Natural killer cell (primary cell): ENCODE measurements at regions not wholly inside any gene's neighbourhood (a gene's known extent, or its start where the extent isn't known, plus 50 kb on each side); places are given as distances from the start of the nearest gene placed in this dataset.

Source experiments
- ATAC-seq, 3 donors: fragments of 150-1000 bp in 2 of 3; fragments of 200-7000 bp in 1 of 3; cut with Tn5 transposase; 1 replicate in 1 of 3; 2 replicates in 2 of 3; pipeline ENCODE4 v1.10.0; 2021; ENCODE audit warnings: mild to moderate bottlenecking in 2 of 3, moderate library complexity in 2 of 3
- DNase-seq, 2 donors: peaks; one replicate each; pipeline versions ENCODE4 v3.0.0 to v3.0.0-alpha.2; 2013 to 2021; ENCODE audit warnings: mixed read lengths in 1 of 2
- H3K27ac ChIP-seq: one replicate; pipeline ENCODE4 v1.5.1; 2013; ENCODE audit warnings: mild to moderate bottlenecking, low read length
- H3K27me3 ChIP-seq: one replicate; pipeline ENCODE4 v1.6.1; 2013; ENCODE audit warnings: low read length; ENCODE audit not compliant: control insufficient read depth, insufficient read depth
- H3K36me3 ChIP-seq: one replicate; pipeline ENCODE4 v1.6.1; 2013; ENCODE audit warnings: low read length; ENCODE audit not compliant: control insufficient read depth, insufficient read depth
- H3K4me1 ChIP-seq: one replicate; pipeline ENCODE4 v1.6.1; 2013; ENCODE audit warnings: low read length; ENCODE audit not compliant: control insufficient read depth, insufficient read depth
- H3K4me3 ChIP-seq: one replicate; pipeline ENCODE4 v1.5.1; 2013; ENCODE audit warnings: low read length
- H3K9me3 ChIP-seq: one replicate; pipeline ENCODE4 v1.6.1; 2013; ENCODE audit warnings: low read length; ENCODE audit not compliant: control insufficient read depth, insufficient read depth
- H3K27ac Mint-ChIP-seq, 2 donors: one replicate each; pipeline ENCODE4 v1.8.0; 2022; ENCODE audit warnings: mild to moderate bottlenecking in 2 of 2, mixed read lengths in 2 of 2, moderate library complexity in 1 of 2
- H3K27me3 Mint-ChIP-seq, 2 donors: one replicate each; pipeline ENCODE4 v1.8.0; 2022; ENCODE audit warnings: low read depth in 2 of 2, mixed read lengths in 2 of 2
- H3K36me3 Mint-ChIP-seq: one replicate; pipeline ENCODE4 v1.8.0; 2022; ENCODE audit warnings: mixed read lengths
- H3K4me1 Mint-ChIP-seq, 2 donors: one replicate each; pipeline ENCODE4 v1.8.0; 2022; ENCODE audit warnings: mixed read lengths in 2 of 2
- H3K4me3 Mint-ChIP-seq: one replicate; pipeline ENCODE4 v1.8.0; 2022; ENCODE audit warnings: mild to moderate bottlenecking, moderate library complexity, mixed read lengths
- H3K9me3 Mint-ChIP-seq, 2 donors: one replicate each; pipeline ENCODE4 v1.8.0; 2022; ENCODE audit warnings: mixed read lengths in 2 of 2
- CTCF ChIP-seq: fragments of 200-600 bp; IDR thresholded peaks from one replicate; pipeline ENCODE4 v1.8.0; 2022; ENCODE audit warnings: antibody characterized with exemption
- WGBS: methylation state at CpG from one replicate; pipeline ENCODE4 v1.1.7; 2013; ENCODE audit warnings: missing lambda C conversion rate; ENCODE audit not compliant: insufficient coverage; 5-methylcytosine and 5-hydroxymethylcytosine counted together
- intact Hi-C: fragments of 100-400 bp; cut with micrococcal nuclease; formaldehyde crosslinking; loops from one replicate; pipeline ENCODE4 v1.14.2; 2022

GRCh38 chr2:59996855-59997254 is 556.6 kb downstream of the BCL11A start:
- Mint-ChIP-seq H3K4me3 (no peak overlapping the region), H3K27ac (no peak overlapping the region), H3K4me1 (no peaks in the 10 kb centered on the region), H3K9me3 (no peaks in the 10 kb centered on the region), H3K27me3 (no peaks in the 10 kb centered on the region), H3K36me3 (no peaks in the 10 kb centered on the region)
- DNase-seq: no peak
- WGBS: 15% methylated on average over 2 of the region's 3 CpGs
- Histone ChIP-seq H3K36me3 (no peaks in the 10 kb centered on the region), H3K4me1 (no peaks in the 10 kb centered on the region), H3K27ac (no peak overlapping the region), H3K9me3 (no peaks in the 10 kb centered on the region), H3K27me3 (no peaks in the 10 kb centered on the region), H3K4me3 (no peak overlapping the region)
- TF ChIP-seq CTCF: no peak
- no peak for ATAC-seq
- intact Hi-C loops: no loop called here

GRCh38 chr2:59993726-59994125 is 559.7 kb downstream of the BCL11A start:
- H3K4me3 ChIP-seq: no peak overlapping the region
- WGBS: 65% methylated on average over 2 of the region's 2 CpGs

GRCh38 chr2:59988341-59988740 is 565.1 kb downstream of the BCL11A start:
- H3K4me3 Mint-ChIP-seq: no peak overlapping the region
- Histone ChIP-seq H3K27ac (no peak overlapping the region), H3K9me3 (no peaks in the 10 kb centered on the region), H3K36me3 (no peaks in the 10 kb centered on the region), H3K27me3 (no peaks in the 10 kb centered on the region), H3K4me1 (no peaks in the 10 kb centered on the region), H3K4me3 (no peak overlapping the region)
- no peaks in the 10 kb centered on the region for H3K36me3 Mint-ChIP-seq
- no peak for DNase-seq
- peaks cover 0 to 2% of the 10 kb centered on the region in 2 donors for H3K27me3 Mint-ChIP-seq
- no peaks in the 10 kb centered on the region for H3K4me1 Mint-ChIP-seq
- no peak for TF ChIP-seq CTCF
- intact Hi-C loops: no loop called here
- H3K27ac Mint-ChIP-seq: no peak overlapping the region
- ATAC-seq: no peak
- peaks cover 0 to 3% of the 10 kb centered on the region in 2 donors for H3K9me3 Mint-ChIP-seq

More at GRCh38 chr2:59993726-59994125, 559.7 kb downstream of the BCL11A start:
- ATAC-seq (no peak), DNase-seq (no peak)
- H3K27me3 ChIP-seq: no peaks in the 10 kb centered on the region
- H3K27me3 Mint-ChIP-seq: peaks cover 0 to 2% of the 10 kb centered on the region in 2 donors
- no peak overlapping the region for H3K27ac ChIP-seq
- H3K27ac Mint-ChIP-seq: no peak overlapping the region
- H3K9me3 Mint-ChIP-seq: peaks cover 0 to 3% of the 10 kb centered on the region in 2 donors
- no peaks in the 10 kb centered on the region for H3K36me3 ChIP-seq
- intact Hi-C loops: no loop called here
- H3K4me3 Mint-ChIP-seq: no peak overlapping the region
- H3K4me1 ChIP-seq: no peaks in the 10 kb centered on the region
- no peaks in the 10 kb centered on the region for H3K4me1 Mint-ChIP-seq
- no peaks in the 10 kb centered on the region for H3K36me3 Mint-ChIP-seq
- no peaks in the 10 kb centered on the region for H3K9me3 ChIP-seq
- TF ChIP-seq CTCF: no peak

- WGBS: 94% methylated on average over 3 of the region's 4 CpGs
- no peaks in the 10 kb centered on the region for H3K4me1 ChIP-seq
- Mint-ChIP-seq H3K4me1 (no peaks in the 10 kb centered on the region), H3K27me3 (peaks cover 0 to 2% of the 10 kb centered on the region in 2 donors), H3K9me3 (peaks cover 0 to 1% of the 10 kb centered on the region in 2 donors), H3K4me3 (no peak overlapping the region), H3K27ac (no peak overlapping the region), H3K36me3 (no peaks in the 10 kb centered on the region)
- intact Hi-C loops: no loop called here
- H3K27ac ChIP-seq: no peak overlapping the region
- H3K4me3 ChIP-seq: no peak overlapping the region
- no peak for DNase-seq
- ATAC-seq: no peak
- H3K36me3 ChIP-seq: no peaks in the 10 kb centered on the region
- no peaks in the 10 kb centered on the region for H3K9me3 ChIP-seq
- no peaks in the 10 kb centered on the region for H3K27me3 ChIP-seq
- TF ChIP-seq CTCF: no peak
Observed at GRCh38 chr2:59986511-59986910, 566.9 kb downstream of the BCL11A start.
